ENCODE measurements at regions not wholly inside any gene's neighbourhood (a gene's known extent, or its start where the extent isn't known, plus 50 kb on each side); places are given as distances from the start of the nearest gene placed in this dataset.

DNA sequence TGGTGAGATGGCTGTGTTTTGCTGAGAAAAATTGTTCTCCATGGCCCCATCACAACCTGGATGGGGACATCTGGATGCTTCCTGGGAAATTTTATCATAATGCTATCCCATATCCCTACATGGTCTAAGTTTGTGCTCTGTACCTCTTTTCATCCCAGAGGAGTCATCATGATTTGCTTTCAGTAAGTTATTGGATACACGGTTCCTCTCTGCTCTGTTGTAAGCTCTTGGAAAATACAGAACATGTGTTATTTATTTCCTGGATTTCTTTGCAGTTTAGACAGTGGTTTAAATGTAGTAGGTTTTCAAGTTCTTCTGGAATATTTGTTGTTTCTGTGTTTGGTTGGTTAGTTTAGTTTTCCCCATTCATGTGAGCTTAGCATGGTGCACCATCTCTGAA, 129.2 kb upstream of the ECI2 start:
- H3K27ac ChIP-seq (ENCODE audit: low read length): no peak overlapping the region
- no peak overlapping the region for H3K9ac ChIP-seq (ENCODE audit: low read length)
- no peaks in the 10 kb centered on the region for H3K36me3 ChIP-seq (ENCODE audit: insufficient read depth, low read length)
- no peak overlapping the region for H2AFZ ChIP-seq (ENCODE audit: low read depth, low read length)
- H3F3A ChIP-seq (ENCODE audit: insufficient read depth, low read length, poor library complexity, severe bottlenecking): no peaks in the 10 kb centered on the region
- H3K9me3 ChIP-seq (ENCODE audit: low read length): no peaks in the 10 kb centered on the region
- H3K4me3 ChIP-seq (ENCODE audit: low read length): no peak overlapping the region
- no peak overlapping the region for H3K4me2 ChIP-seq (ENCODE audit: low read length)
- no peaks in the 10 kb centered on the region for H4K20me1 ChIP-seq (ENCODE audit: insufficient read depth)
- no peak for TF ChIP-seq TAF1 (IDR thresholded peaks at IDR 0.05; ENCODE audit: low read depth)
- no peak for TF ChIP-seq RAD21 (conservative IDR thresholded peaks at IDR 0.05)
- no peak for TF ChIP-seq MXI1 (conservative IDR thresholded peaks at IDR 0.05; ENCODE audit: poor library complexity, severe bottlenecking)
- no peak for TF ChIP-seq SMC3 (conservative IDR thresholded peaks at IDR 0.05; ENCODE audit: poor library complexity)
- TF ChIP-seq EZH2 (IDR thresholded peaks at IDR 0.05; ENCODE audit: borderline replicate concordance, insufficient read depth, low read length, poor library complexity, severe bottlenecking): no peak
- TF ChIP-seq POLR2AphosphoS5 (IDR thresholded peaks at IDR 0.05): no peak
- TF ChIP-seq, protein P1, sequence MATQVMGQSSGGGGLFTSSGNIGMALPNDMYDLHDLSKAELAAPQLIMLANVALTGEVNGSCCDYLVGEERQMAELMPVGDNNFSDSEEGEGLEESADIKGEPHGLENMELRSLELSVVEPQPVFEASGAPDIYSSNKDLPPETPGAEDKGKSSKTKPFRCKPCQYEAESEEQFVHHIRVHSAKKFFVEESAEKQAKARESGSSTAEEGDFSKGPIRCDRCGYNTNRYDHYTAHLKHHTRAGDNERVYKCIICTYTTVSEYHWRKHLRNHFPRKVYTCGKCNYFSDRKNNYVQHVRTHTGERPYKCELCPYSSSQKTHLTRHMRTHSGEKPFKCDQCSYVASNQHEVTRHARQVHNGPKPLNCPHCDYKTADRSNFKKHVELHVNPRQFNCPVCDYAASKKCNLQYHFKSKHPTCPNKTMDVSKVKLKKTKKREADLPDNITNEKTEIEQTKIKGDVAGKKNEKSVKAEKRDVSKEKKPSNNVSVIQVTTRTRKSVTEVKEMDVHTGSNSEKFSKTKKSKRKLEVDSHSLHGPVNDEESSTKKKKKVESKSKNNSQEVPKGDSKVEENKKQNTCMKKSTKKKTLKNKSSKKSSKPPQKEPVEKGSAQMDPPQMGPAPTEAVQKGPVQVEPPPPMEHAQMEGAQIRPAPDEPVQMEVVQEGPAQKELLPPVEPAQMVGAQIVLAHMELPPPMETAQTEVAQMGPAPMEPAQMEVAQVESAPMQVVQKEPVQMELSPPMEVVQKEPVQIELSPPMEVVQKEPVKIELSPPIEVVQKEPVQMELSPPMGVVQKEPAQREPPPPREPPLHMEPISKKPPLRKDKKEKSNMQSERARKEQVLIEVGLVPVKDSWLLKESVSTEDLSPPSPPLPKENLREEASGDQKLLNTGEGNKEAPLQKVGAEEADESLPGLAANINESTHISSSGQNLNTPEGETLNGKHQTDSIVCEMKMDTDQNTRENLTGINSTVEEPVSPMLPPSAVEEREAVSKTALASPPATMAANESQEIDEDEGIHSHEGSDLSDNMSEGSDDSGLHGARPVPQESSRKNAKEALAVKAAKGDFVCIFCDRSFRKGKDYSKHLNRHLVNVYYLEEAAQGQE (IDR thresholded peaks at IDR 0.05; ENCODE audit: borderline replicate concordance): no peak
- no peak for TF ChIP-seq EP300 (conservative IDR thresholded peaks at IDR 0.05; ENCODE audit: poor library complexity, severe bottlenecking)
- TF ChIP-seq, protein P2, sequence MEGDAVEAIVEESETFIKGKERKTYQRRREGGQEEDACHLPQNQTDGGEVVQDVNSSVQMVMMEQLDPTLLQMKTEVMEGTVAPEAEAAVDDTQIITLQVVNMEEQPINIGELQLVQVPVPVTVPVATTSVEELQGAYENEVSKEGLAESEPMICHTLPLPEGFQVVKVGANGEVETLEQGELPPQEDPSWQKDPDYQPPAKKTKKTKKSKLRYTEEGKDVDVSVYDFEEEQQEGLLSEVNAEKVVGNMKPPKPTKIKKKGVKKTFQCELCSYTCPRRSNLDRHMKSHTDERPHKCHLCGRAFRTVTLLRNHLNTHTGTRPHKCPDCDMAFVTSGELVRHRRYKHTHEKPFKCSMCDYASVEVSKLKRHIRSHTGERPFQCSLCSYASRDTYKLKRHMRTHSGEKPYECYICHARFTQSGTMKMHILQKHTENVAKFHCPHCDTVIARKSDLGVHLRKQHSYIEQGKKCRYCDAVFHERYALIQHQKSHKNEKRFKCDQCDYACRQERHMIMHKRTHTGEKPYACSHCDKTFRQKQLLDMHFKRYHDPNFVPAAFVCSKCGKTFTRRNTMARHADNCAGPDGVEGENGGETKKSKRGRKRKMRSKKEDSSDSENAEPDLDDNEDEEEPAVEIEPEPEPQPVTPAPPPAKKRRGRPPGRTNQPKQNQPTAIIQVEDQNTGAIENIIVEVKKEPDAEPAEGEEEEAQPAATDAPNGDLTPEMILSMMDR (IDR thresholded peaks at IDR 0.05; ENCODE audit: poor library complexity, severe bottlenecking): no peak
- no peaks in the 10 kb centered on the region for H3K79me2 ChIP-seq (replicated peaks; ENCODE audit: insufficient read depth, low read length)
- no peaks in the 10 kb centered on the region for H3K9me2 ChIP-seq (ENCODE audit: insufficient read depth, low read length)
- H3K27me3 ChIP-seq (ENCODE audit: insufficient read depth, low read depth, low read length): no peaks in the 10 kb centered on the region

DNA sequence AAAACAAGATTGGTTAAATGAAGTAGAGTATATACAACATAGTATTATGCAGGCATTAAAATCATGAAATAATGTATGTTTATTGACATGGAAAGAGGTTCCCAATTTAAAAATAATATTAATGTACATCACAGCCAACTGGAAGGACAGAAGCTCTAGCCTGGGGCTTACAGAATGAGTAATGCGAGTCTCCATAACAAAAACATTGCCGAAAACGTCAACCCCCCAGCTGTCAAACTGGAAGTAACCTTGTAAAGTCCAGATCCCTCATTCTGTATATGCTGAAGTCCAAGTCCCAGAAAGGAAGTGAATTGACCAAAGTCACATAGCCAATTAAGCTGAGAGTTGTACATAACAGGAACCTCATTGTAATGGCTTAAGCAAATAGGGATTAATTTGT, 128.7 kb upstream of the ECI2 start:
- Histone ChIP-seq H3K4me2 (ENCODE audit: low read length) (no peak overlapping the region), H3K4me3 (ENCODE audit: low read length) (no peak overlapping the region), H3K9ac (ENCODE audit: low read length) (no peak overlapping the region), H2AFZ (ENCODE audit: low read depth, low read length) (no peak overlapping the region), H3K36me3 (ENCODE audit: insufficient read depth, low read length) (no peaks in the 10 kb centered on the region), H3K79me2 (replicated peaks; ENCODE audit: insufficient read depth, low read length) (no peaks in the 10 kb centered on the region), H4K20me1 (ENCODE audit: insufficient read depth) (no peaks in the 10 kb centered on the region), H3K27me3 (ENCODE audit: insufficient read depth, low read depth, low read length) (no peaks in the 10 kb centered on the region), H3K9me2 (ENCODE audit: insufficient read depth, low read length) (no peaks in the 10 kb centered on the region), H3K27ac (ENCODE audit: low read length) (no peak overlapping the region), H3F3A (ENCODE audit: insufficient read depth, low read length, poor library complexity, severe bottlenecking) (no peaks in the 10 kb centered on the region), H3K9me3 (ENCODE audit: low read length) (no peaks in the 10 kb centered on the region)
- TF ChIP-seq RAD21 (conservative IDR thresholded peaks at IDR 0.05) (no peak), EP300 (conservative IDR thresholded peaks at IDR 0.05; ENCODE audit: poor library complexity, severe bottlenecking) (no peak), TAF1 (IDR thresholded peaks at IDR 0.05; ENCODE audit: low read depth) (no peak), MXI1 (conservative IDR thresholded peaks at IDR 0.05; ENCODE audit: poor library complexity, severe bottlenecking) (no peak), POLR2AphosphoS5 (IDR thresholded peaks at IDR 0.05) (no peak), SMC3 (conservative IDR thresholded peaks at IDR 0.05; ENCODE audit: poor library complexity) (no peak), EZH2 (IDR thresholded peaks at IDR 0.05; ENCODE audit: borderline replicate concordance, insufficient read depth, low read length, poor library complexity, severe bottlenecking) (no peak)
- TF ChIP-seq, protein P2 (IDR thresholded peaks at IDR 0.05; ENCODE audit: poor library complexity, severe bottlenecking): no peak
- TF ChIP-seq, protein P1 (IDR thresholded peaks at IDR 0.05; ENCODE audit: borderline replicate concordance): no peak
